H9 (cell line): ENCODE measurements at regions not wholly inside any gene's neighbourhood (a gene's known extent, or its start where the extent isn't known, plus 50 kb on each side); places are given as distances from the start of the nearest gene placed in this dataset.
A peak's percentile ranks its signal among the peaks of the same experiment; 100 is the strongest.

ENCODE experiments used
- DNase-seq: peaks from one replicate; pipeline ENCODE4 v3.0.0-alpha.2; 2017
- H2AFZ ChIP-seq: one replicate; pipeline ENCODE4 v1.6.1; 2013; ENCODE audit warnings: mild to moderate bottlenecking, low read length, control low read depth, moderate library complexity
- H2AK5ac ChIP-seq: 2 replicates; pipeline ENCODE4 v1.6.1; 2013; ENCODE audit warnings: low read length, control low read depth, mixed read lengths; ENCODE audit not compliant: insufficient read length
- H2BK120ac ChIP-seq: one replicate; pipeline ENCODE4 v1.6.1; 2013; ENCODE audit warnings: low read depth, mild to moderate bottlenecking, low read length, control low read depth, inconsistent platforms; ENCODE audit not compliant: poor library complexity, severe bottlenecking
- H2BK12ac ChIP-seq: 2 replicates; pipeline ENCODE4 v1.6.1; 2013; ENCODE audit warnings: low read length, control low read depth, mixed read lengths, low read depth; ENCODE audit not compliant: insufficient read length
- H2BK15ac ChIP-seq: 2 replicates; pipeline ENCODE4 v1.6.1; 2013; ENCODE audit warnings: low read depth, low read length, control low read depth
- H2BK20ac ChIP-seq: one replicate; pipeline ENCODE4 v1.6.1; 2013; ENCODE audit warnings: low read depth, mild to moderate bottlenecking, low read length, control low read depth, inconsistent platforms; ENCODE audit not compliant: poor library complexity, severe bottlenecking
- H2BK5ac ChIP-seq: 2 replicates; pipeline ENCODE4 v1.6.1; 2013; ENCODE audit warnings: low read length, control low read depth, mixed read lengths; ENCODE audit not compliant: insufficient read length
- H3K14ac ChIP-seq: 2 replicates; pipeline ENCODE4 v1.6.1; 2013; ENCODE audit warnings: low read length, control low read depth; ENCODE audit not compliant: insufficient read depth
- H3K18ac ChIP-seq: 2 replicates; pipeline ENCODE4 v1.6.1; 2013; ENCODE audit warnings: low read depth, mild to moderate bottlenecking, mixed read lengths, low read length, control low read depth; ENCODE audit not compliant: insufficient read length
- H3K23ac ChIP-seq: 2 replicates; pipeline ENCODE4 v1.6.1; 2013; ENCODE audit warnings: low read length, control low read depth, mixed read lengths, low read depth; ENCODE audit not compliant: insufficient read length
- H3K23me2 ChIP-seq: 2 replicates; pipeline ENCODE4 v1.6.1; 2013; ENCODE audit warnings: low read depth, mild to moderate bottlenecking, mixed read lengths, low read length, control low read depth; ENCODE audit not compliant: insufficient read length, poor library complexity, severe bottlenecking
- H3K27ac ChIP-seq: 2 replicates; pipeline ENCODE4 v1.5.1; 2013; ENCODE audit warnings: low read length, control low read depth, mixed read lengths, low read depth; ENCODE audit not compliant: insufficient read length
- H3K27me3 ChIP-seq: 2 replicates; pipeline ENCODE4 v1.6.1; 2013; ENCODE audit warnings: low read length, control low read depth, inconsistent platforms; ENCODE audit not compliant: insufficient read depth
- H3K4ac ChIP-seq: 2 replicates; pipeline ENCODE4 v1.6.1; 2013; ENCODE audit warnings: low read depth, mild to moderate bottlenecking, control low read depth, inconsistent platforms, low read length, moderate library complexity
- H3K4me1 ChIP-seq: 2 replicates; pipeline ENCODE4 v1.6.1; 2013; ENCODE audit warnings: low read length, control low read depth, inconsistent platforms; ENCODE audit not compliant: insufficient read depth
- H3K4me2 ChIP-seq: 2 replicates; pipeline ENCODE4 v1.6.1; 2013; ENCODE audit warnings: low read length, control low read depth, mixed read lengths; ENCODE audit not compliant: insufficient read length, insufficient read depth
- H3K56ac ChIP-seq: 2 replicates; pipeline ENCODE4 v1.6.1; 2013; ENCODE audit warnings: low read depth, mild to moderate bottlenecking, mixed read lengths, low read length, control low read depth; ENCODE audit not compliant: insufficient read length
- H3K79me1 ChIP-seq: 2 replicates; pipeline ENCODE4 v1.6.1; 2013; ENCODE audit warnings: low read depth, mild to moderate bottlenecking, moderate library complexity, low read length, control low read depth, inconsistent platforms; ENCODE audit not compliant: insufficient read depth, poor library complexity, severe bottlenecking
- H3K79me2 ChIP-seq: 2 replicates; pipeline ENCODE4 v1.6.1; 2013; ENCODE audit warnings: low read length, control low read depth, inconsistent platforms; ENCODE audit not compliant: insufficient read depth
- H3K9ac ChIP-seq: 2 replicates; pipeline ENCODE4 v1.6.1; 2013; ENCODE audit warnings: low read length, control low read depth, mixed read lengths; ENCODE audit not compliant: insufficient read length; ENCODE audit errors: extremely low read depth
- H3K9me3 ChIP-seq: one replicate; pipeline ENCODE4 v1.6.1; 2013; ENCODE audit warnings: low read depth, low read length, inconsistent platforms; ENCODE audit not compliant: control insufficient read depth
- H3T11ph ChIP-seq: one replicate; pipeline ENCODE4 v1.6.1; 2013; ENCODE audit warnings: mild to moderate bottlenecking, low read length, control low read depth, inconsistent platforms
- H4K20me1 ChIP-seq: one replicate; pipeline ENCODE4 v1.6.1; 2013; ENCODE audit not compliant: control insufficient read depth, insufficient read length, insufficient read depth
- H4K5ac ChIP-seq: 2 replicates; pipeline ENCODE4 v1.6.1; 2013; ENCODE audit warnings: low read depth, mild to moderate bottlenecking, mixed read lengths, low read length, control low read depth; ENCODE audit not compliant: insufficient read length
- H4K8ac ChIP-seq: replicated peaks from 2 replicates; pipeline ENCODE4 v1.6.1; 2013; ENCODE audit warnings: low read length, control low read depth, mixed read lengths, low read depth; ENCODE audit not compliant: insufficient read length
- H4K91ac ChIP-seq: 2 replicates; pipeline ENCODE4 v1.6.1; 2013; ENCODE audit warnings: low read depth, mild to moderate bottlenecking, moderate library complexity, mixed read lengths, low read length, control low read depth; ENCODE audit not compliant: insufficient read length
- H3K27ac Mint-ChIP-seq, 3 experiments: 2 replicates in 2 of 3; 3 replicates in 1 of 3; pipeline ENCODE4 v1.8.0; 2020 to 2021; ENCODE audit warnings: mixed read lengths in 3 of 3, mild to moderate bottlenecking in 1 of 3, moderate library complexity in 1 of 3
- H3K27me3 Mint-ChIP-seq: 2 replicates; pipeline ENCODE4 v1.8.0; 2021; ENCODE audit warnings: low read depth, mild to moderate bottlenecking, moderate library complexity, mixed read lengths
- H3K36me3 Mint-ChIP-seq, 3 experiments: 2 replicates in 2 of 3; 3 replicates in 1 of 3; pipeline ENCODE4 v1.8.0; 2020 to 2021; ENCODE audit warnings: low read depth in 3 of 3, mixed read lengths in 3 of 3; ENCODE audit not compliant: insufficient read depth in 1 of 3
- H3K4me1 Mint-ChIP-seq, 2 experiments: 2 replicates each; pipeline ENCODE4 v1.8.0; 2020; ENCODE audit warnings: mixed read lengths in 2 of 2
- H3K4me3 Mint-ChIP-seq, 2 experiments: 2 replicates in 1 of 2; 3 replicates in 1 of 2; pipeline ENCODE4 v1.8.0; 2020 to 2021; ENCODE audit warnings: mild to moderate bottlenecking in 2 of 2, mixed read lengths in 2 of 2, moderate library complexity in 1 of 2
- H3K9me3 Mint-ChIP-seq, 2 experiments: 2 replicates in 1 of 2; 3 replicates in 1 of 2; pipeline ENCODE4 v1.8.0; 2020; ENCODE audit warnings: mild to moderate bottlenecking in 2 of 2, mixed read lengths in 2 of 2, moderate library complexity in 1 of 2
- CTCF ChIP-seq: fragments of 200-600 bp; sonication (generic); conservative IDR thresholded peaks from 3 replicates; pipeline ENCODE4 v1.8.0; 2021; ENCODE audit warnings: antibody characterized with exemption, mild to moderate bottlenecking
- WGBS: extraction: QIAGEN DNeasy Blood & Tissue Kit; methylation state at CpG from one replicate; pipeline ENCODE4 v1.1.7; 2013; ENCODE audit warnings: missing lambda C conversion rate, low lambda C conversion rate, mixed read lengths; ENCODE audit not compliant: insufficient read length; ENCODE audit errors: extremely low coverage; 5-methylcytosine and 5-hydroxymethylcytosine counted together

- H2BK20ac ChIP-seq = no peak overlapping the region
- peak; percentile 75 for TF ChIP-seq CTCF
- no CpG with 5 or more reads among the region's 3 CpGs for WGBS
- no peak overlapping the region for H3K56ac ChIP-seq
- Mint-ChIP-seq H3K36me3 (no peaks in the 10 kb centered on the region; a peak in 1 of 7 replicates), H3K4me1 (peaks cover 0 to 4% of the 10 kb centered on the region in 2 experiments; a peak in 1 of 4 replicates), H3K27me3 (no peaks in the 10 kb centered on the region), H3K27ac (no peak overlapping the region), H3K9me3 (peaks cover 2 to 5% of the 10 kb centered on the region in 2 experiments; a peak in 1 of 5 replicates), H3K4me3 (no peak overlapping the region)
- H3K79me2 ChIP-seq = no peaks in the 10 kb centered on the region
- H3K23ac ChIP-seq = no peak overlapping the region
- no peak overlapping the region for H3K27ac ChIP-seq
- H3T11ph ChIP-seq = no peak overlapping the region
- H3K4me2 ChIP-seq = no peak overlapping the region
- no peaks in the 10 kb centered on the region for H3K4me1 ChIP-seq
- H3K18ac ChIP-seq = no peak overlapping the region
- no peak overlapping the region for H3K14ac ChIP-seq
- no peak for DNase-seq
- H2BK5ac ChIP-seq = no peak overlapping the region
- H3K9ac ChIP-seq = no peak overlapping the region
- no peaks in the 10 kb centered on the region for H3K9me3 ChIP-seq
- H4K91ac ChIP-seq = no peak overlapping the region
- H2BK15ac ChIP-seq = no peak overlapping the region
- H4K20me1 ChIP-seq = no peaks in the 10 kb centered on the region
- no peak overlapping the region for H4K5ac ChIP-seq
- no peaks in the 10 kb centered on the region for H3K27me3 ChIP-seq
- no peak overlapping the region for H3K4ac ChIP-seq
- no peaks in the 10 kb centered on the region for H3K23me2 ChIP-seq
- no peak overlapping the region for H2AFZ ChIP-seq
- no peak overlapping the region for H2BK120ac ChIP-seq
- no peak overlapping the region for H4K8ac ChIP-seq
- H2AK5ac ChIP-seq = no peak overlapping the region
- no peaks in the 10 kb centered on the region for H3K79me1 ChIP-seq
- no peak overlapping the region for H2BK12ac ChIP-seq
Measured at GRCh38 chr5:145101246-145101645, 733.9 kb downstream of the PRELID2 start.
